RWPE1 (cell line): ENCODE measurements at regions not wholly inside any gene's neighbourhood (a gene's known extent, or its start where the extent isn't known, plus 50 kb on each side); places are given as distances from the start of the nearest gene placed in this dataset.
"Not testable (repeated sequence)": the region's sequence is repeated elsewhere in the genome, so short reads cannot be mapped to it uniquely, and the experiment has no call there.

Source experiments
- CTCF ChIA-PET: fragments of 350-600 bp; sonication (Branson Sonifier 250); formaldehyde crosslinking; extraction: SDS; loops from one replicate; lab custom pipeline; 2021; lab: Yijun Ruan, JAX
- POLR2A ChIA-PET: fragments of 400-600 bp; formaldehyde crosslinking; extraction: SDS; loops from one replicate; lab custom pipeline; 2020; ENCODE audit warnings: antibody characterized with exemption; ENCODE audit not compliant: low non-redundant PET; lab: Yijun Ruan, JAX
- DNase-seq: peaks from one replicate; pipeline ENCODE4 v3.0.0; 2012; ENCODE audit warnings: low spot score
- H3K27ac ChIP-seq: fragments of 450-650 bp; 2 replicates; pipeline ENCODE4 v1.5.1; 2017
- TF ChIP-seq, protein P1 (sequence below): fragments of 450-650 bp; conservative IDR thresholded peaks from 2 replicates; pipeline ENCODE4 v1.5.1; 2017; ENCODE audit warnings: low read depth, mild to moderate bottlenecking

DNA sequence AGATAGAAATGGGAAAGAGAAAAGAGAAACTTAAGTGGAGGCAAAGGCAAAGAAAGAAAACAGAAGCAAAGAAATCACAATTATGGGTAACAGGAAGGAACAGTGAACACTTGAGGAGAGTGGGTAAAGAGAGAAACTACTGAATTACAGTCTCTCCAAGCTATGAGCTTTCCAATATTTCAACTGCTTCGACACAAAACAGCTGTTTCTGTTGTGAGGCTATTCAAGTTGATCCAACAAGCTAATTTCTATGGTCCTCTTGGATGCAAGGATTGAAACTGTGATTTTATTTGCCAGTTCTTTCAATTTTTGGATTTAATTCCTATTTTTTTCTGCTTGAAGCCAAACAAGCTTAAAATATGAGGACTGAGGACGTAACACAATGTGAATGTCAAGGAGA lies 80.5 kb upstream of the ADGRA3 start:
- ChIA-PET CTCF (no interaction called here), POLR2A (no interaction called here)
- DNase-seq = no peak
- TF ChIP-seq, protein P1, sequence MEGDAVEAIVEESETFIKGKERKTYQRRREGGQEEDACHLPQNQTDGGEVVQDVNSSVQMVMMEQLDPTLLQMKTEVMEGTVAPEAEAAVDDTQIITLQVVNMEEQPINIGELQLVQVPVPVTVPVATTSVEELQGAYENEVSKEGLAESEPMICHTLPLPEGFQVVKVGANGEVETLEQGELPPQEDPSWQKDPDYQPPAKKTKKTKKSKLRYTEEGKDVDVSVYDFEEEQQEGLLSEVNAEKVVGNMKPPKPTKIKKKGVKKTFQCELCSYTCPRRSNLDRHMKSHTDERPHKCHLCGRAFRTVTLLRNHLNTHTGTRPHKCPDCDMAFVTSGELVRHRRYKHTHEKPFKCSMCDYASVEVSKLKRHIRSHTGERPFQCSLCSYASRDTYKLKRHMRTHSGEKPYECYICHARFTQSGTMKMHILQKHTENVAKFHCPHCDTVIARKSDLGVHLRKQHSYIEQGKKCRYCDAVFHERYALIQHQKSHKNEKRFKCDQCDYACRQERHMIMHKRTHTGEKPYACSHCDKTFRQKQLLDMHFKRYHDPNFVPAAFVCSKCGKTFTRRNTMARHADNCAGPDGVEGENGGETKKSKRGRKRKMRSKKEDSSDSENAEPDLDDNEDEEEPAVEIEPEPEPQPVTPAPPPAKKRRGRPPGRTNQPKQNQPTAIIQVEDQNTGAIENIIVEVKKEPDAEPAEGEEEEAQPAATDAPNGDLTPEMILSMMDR = no peak
- no peak overlapping the region for H3K27ac ChIP-seq

DNA sequence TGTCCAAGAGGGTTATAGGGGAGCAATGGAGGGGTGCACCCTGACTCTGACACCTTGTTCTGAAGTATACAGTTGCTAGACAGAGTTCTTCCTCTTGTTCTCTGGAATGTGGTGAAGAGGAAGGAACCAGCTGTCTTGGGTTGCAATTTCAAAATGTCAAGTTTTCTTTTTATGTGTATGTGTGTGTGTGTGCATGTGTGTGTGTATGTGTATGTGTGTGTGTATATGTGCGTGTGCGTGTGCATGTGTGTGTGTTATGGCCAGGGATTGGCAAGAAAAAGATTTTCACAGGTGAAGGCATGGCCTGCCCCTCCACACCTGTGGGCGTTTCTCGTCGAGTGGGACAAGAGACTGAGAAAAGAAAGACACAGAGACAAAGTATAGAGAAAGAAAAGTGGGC lies 81.6 kb upstream of the ADGRA3 start:
- no peak overlapping the region for H3K27ac ChIP-seq
- CTCF ChIA-PET = interaction anchor here (0.7 kb wide), 1 partner anchor 1647 kb away, joined by 3 read pairs; no protein-coding TSS in a partner anchor
- TF ChIP-seq, protein P1 = no peak
- no peak for DNase-seq
- POLR2A ChIA-PET = no interaction called here

DNA sequence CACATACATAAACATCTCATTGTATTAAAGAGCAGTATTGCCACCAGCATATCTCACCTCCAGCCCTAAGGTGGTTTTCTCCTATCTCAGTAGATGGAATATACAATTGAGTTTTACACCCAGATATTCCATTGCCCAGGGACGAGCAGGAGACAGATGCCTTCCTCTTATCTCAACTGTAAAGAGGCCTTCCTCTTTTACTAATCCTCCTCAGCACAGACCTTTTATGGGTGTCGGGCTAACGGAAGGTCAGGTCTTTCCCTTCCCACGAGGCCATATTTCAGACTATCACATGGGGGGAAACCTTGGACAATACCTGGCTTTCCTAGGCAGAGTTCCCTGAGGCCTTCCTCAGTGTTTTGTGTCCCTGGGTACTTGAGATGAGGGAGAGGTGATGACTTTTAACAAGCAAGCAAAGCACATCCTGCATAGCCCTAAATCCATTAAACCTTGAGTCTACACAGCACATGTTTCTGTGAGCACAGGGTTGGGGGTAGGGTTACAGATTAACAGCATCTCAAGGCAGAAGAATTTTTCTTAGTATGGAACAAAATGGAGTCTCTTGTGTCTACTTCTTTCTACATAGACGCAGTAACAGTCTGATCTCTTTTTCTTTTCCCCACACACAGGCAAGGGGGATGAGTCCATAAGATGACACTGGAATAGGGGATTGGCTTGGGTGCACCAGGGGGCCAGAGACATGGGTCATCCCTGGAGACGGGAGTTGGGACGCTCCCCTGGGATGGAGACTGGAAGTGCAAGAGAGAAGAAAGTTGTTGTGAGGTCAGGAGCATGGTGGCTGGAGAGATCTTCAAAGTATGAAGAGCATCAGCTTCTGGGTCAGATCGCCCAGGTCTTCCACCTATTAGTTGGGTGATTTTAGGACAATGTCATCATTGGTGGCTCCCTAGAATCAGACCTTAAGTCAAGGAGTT lies 82.5 kb upstream of the ADGRA3 start:
- DNase-seq, H3K27ac ChIP-seq, CTCF ChIA-PET, POLR2A ChIA-PET: not testable (repeated sequence)

DNA sequence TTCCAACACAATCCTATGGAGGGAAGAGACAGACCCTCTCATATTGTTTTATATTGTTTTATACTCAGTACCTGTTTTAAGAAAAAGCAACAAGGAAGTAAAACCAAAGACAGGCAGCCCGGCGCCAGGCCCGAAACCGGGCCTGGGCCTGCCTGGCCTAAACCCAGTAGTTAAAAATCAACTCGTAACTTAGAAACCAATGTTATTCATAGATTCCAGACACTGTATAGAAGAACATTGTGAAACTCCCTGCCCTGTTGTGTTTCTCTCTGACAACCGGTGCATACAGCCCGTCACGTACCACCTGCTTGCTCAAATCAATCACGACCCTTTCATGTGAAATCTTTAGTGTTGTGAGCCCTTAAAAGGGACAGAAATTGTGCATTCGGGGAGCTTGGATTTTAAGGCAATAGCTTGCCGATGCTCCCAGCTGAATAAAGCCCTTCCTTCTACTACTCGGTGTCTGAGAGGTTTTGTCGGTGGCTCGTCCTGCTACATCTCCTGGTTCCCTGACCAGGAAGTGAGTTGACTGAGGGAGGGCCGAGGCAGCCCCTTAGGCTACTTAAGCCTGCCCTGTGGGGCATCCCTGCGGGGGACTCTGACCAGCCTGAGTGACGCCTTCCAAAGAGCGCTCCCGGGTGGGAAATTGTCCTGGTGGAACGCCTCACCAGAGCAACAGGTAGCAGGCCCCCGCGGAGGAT lies 83.5 kb upstream of the ADGRA3 start:
- POLR2A ChIA-PET, DNase-seq, H3K27ac ChIP-seq, CTCF ChIA-PET: not testable (repeated sequence)

- DNase-seq, CTCF ChIA-PET, H3K27ac ChIP-seq, POLR2A ChIA-PET: not testable (repeated sequence)
Observed at GRCh38 chr4:22599929-22600432, 84.1 kb upstream of the ADGRA3 start.

- CTCF ChIA-PET = interaction anchor here (0.6 kb wide), 1 partner anchor 33 kb away, joined by 5 read pairs; no protein-coding TSS in a partner anchor
- DNase-seq, H3K27ac ChIP-seq, POLR2A ChIA-PET: not testable (repeated sequence)
Observed at GRCh38 chr4:22601638-22602037, 85.8 kb upstream of the ADGRA3 start.

GRCh38 chr4:22607382-22607781 lies 85.4 kb upstream of the GBA3 start:
- no peak overlapping the region for H3K27ac ChIP-seq
- ChIA-PET POLR2A (no interaction called here), CTCF (interaction anchor here (0.6 to 1.1 kb wide), 8 partner anchors 8 to 886 kb away, joined by 3 to 5 read pairs (median 3); no protein-coding TSS in a partner anchor)
- TF ChIP-seq, protein P1 = peak; percentile 19; the same call in 1 of the 2 replicates
- peak; percentile 42 for DNase-seq

GRCh38 chr4:22609951-22610525 lies 82.7 kb upstream of the GBA3 start:
- DNase-seq, H3K27ac ChIP-seq, POLR2A ChIA-PET, CTCF ChIA-PET: not testable (repeated sequence)
